NT2/D1 (cell line): ENCODE measurements at regions not wholly inside any gene's neighbourhood (a gene's known extent, or its start where the extent isn't known, plus 50 kb on each side); places are given as distances from the start of the nearest gene placed in this dataset.
"Not testable (repeated sequence)": the region's sequence is repeated elsewhere in the genome, so short reads cannot be mapped to it uniquely, and the experiment has no call there.

Experiments
- SUZ12 ChIP-seq: IDR thresholded peaks from 2 replicates; pipeline ENCODE4 v1.6.1; 2011; ENCODE audit not compliant: insufficient read length, insufficient read depth; ENCODE audit errors: extremely low read depth
- ZNF274 ChIP-seq: IDR thresholded peaks from 2 replicates; pipeline ENCODE4 v1.6.1; 2011; ENCODE audit warnings: mild to moderate bottlenecking, low read depth, low read length

- TF ChIP-seq ZNF274, SUZ12: not testable (repeated sequence)
These were observed 72.6 kb upstream of the PEG3 start for GRCh38 chr19:56913113-56913455.
